CD14-positive monocyte (primary cell): ENCODE measurements at regions not wholly inside any gene's neighbourhood (a gene's known extent, or its start where the extent isn't known, plus 50 kb on each side); places are given as distances from the start of the nearest gene placed in this dataset.

Experiments
- DNase-seq, 3 donors: peaks; one replicate each; pipeline ENCODE4 v3.0.0-alpha.2; 2011 to 2022
- H2AFZ ChIP-seq: 2 replicates; pipeline ENCODE4 v1.6.0; 2012; ENCODE audit warnings: mild to moderate bottlenecking, low read depth, low read length, inconsistent platforms; ENCODE audit not compliant: insufficient read depth, poor library complexity, severe bottlenecking
- H3K27ac ChIP-seq, 2 donors: 1 replicate in 1 of 2; 2 replicates in 1 of 2; pipeline ENCODE4 v1.5.1; 2012 to 2013; ENCODE audit warnings: low read length in 2 of 2, control low read depth in 1 of 2, inconsistent platforms in 1 of 2, low read depth in 1 of 2, mild to moderate bottlenecking in 1 of 2
- H3K27me3 ChIP-seq, 2 donors: one replicate each; pipeline versions ENCODE4 v1.6.0 to v1.6.1; 2011 to 2013; ENCODE audit warnings: low read length in 2 of 2; ENCODE audit not compliant: control insufficient read depth in 2 of 2, insufficient read depth in 2 of 2
- H3K36me3 ChIP-seq, 2 donors: replicated peaks in 1 of 2; 1 replicate in 1 of 2; 2 replicates in 1 of 2; pipeline versions ENCODE4 v1.5.1 to v1.6.1; 2012 to 2013; ENCODE audit warnings: low read length in 2 of 2, control low read depth in 1 of 2, inconsistent platforms in 1 of 2, mild to moderate bottlenecking in 1 of 2; ENCODE audit not compliant: insufficient read depth in 2 of 2, control insufficient read depth in 1 of 2
- H3K4me1 ChIP-seq, 2 donors: 1 replicate in 1 of 2; 2 replicates in 1 of 2; pipeline versions ENCODE4 v1.5.1 to v1.6.1; 2012 to 2013; ENCODE audit warnings: low read length in 2 of 2, control low read depth in 1 of 2, inconsistent platforms in 1 of 2, mild to moderate bottlenecking in 1 of 2, moderate library complexity in 1 of 2; ENCODE audit not compliant: insufficient read depth in 2 of 2, control insufficient read depth in 1 of 2
- H3K4me2 ChIP-seq: replicated peaks from 2 replicates; pipeline ENCODE3; 2012; ENCODE audit warnings: low read length, moderate library complexity, mild to moderate bottlenecking; ENCODE audit not compliant: poor library complexity, severe bottlenecking; ENCODE audit errors: extremely low read depth
- H3K4me3 ChIP-seq, 3 experiments: fragments of 200-600 bp in 1 of 3; sonication (generic) in 1 of 3; replicated peaks in 1 of 3; 1 replicate in 2 of 3; 2 replicates in 1 of 3; pipeline ENCODE4 v1.5.1; 2011 to 2013; ENCODE audit warnings: low read length in 3 of 3, mild to moderate bottlenecking in 3 of 3, control low read depth in 2 of 3, low read depth in 2 of 3, inconsistent platforms in 1 of 3, moderate library complexity in 1 of 3
- H3K79me2 ChIP-seq: 2 replicates; pipeline ENCODE4 v1.6.0; 2012; ENCODE audit warnings: mild to moderate bottlenecking, control low read depth, inconsistent platforms, low read length, moderate library complexity; ENCODE audit not compliant: insufficient read depth
- H3K9ac ChIP-seq: 2 replicates; pipeline ENCODE4 v1.6.0; 2017; ENCODE audit warnings: low read length, mild to moderate bottlenecking; ENCODE audit not compliant: insufficient read depth, poor library complexity, severe bottlenecking
- H3K9me3 ChIP-seq, 2 donors: replicated peaks in 1 of 2; 1 replicate in 1 of 2; 2 replicates in 1 of 2; pipeline versions ENCODE4 v1.5.1 to v1.6.1; 2012 to 2013; ENCODE audit warnings: low read length in 2 of 2, control low read depth in 1 of 2; ENCODE audit not compliant: control insufficient read depth in 1 of 2, insufficient read depth in 1 of 2
- H4K20me1 ChIP-seq: 2 replicates; pipeline ENCODE4 v1.6.0; 2012; ENCODE audit warnings: mild to moderate bottlenecking, low read length, control low read depth, moderate library complexity; ENCODE audit not compliant: insufficient read depth
- H3K27ac Mint-ChIP-seq, 7 donors: one replicate each; pipeline ENCODE4 v1.8.0; 2020; ENCODE audit warnings: mild to moderate bottlenecking in 7 of 7, mixed read lengths in 7 of 7, moderate library complexity in 6 of 7, inconsistent platforms in 2 of 7
- H3K27me3 Mint-ChIP-seq, 3 donors: one replicate each; pipeline ENCODE4 v1.8.0; 2021 to 2022; ENCODE audit warnings: low read depth in 3 of 3, mild to moderate bottlenecking in 3 of 3, mixed read lengths in 3 of 3, moderate library complexity in 3 of 3, inconsistent platforms in 1 of 3
- H3K36me3 Mint-ChIP-seq, 2 donors: one replicate each; pipeline ENCODE4 v1.8.0; 2020; ENCODE audit warnings: mixed read lengths in 2 of 2, inconsistent platforms in 1 of 2, mild to moderate bottlenecking in 1 of 2
- H3K4me1 Mint-ChIP-seq: one replicate; pipeline ENCODE4 v1.8.0; 2020; ENCODE audit warnings: mild to moderate bottlenecking, mixed read lengths
- H3K4me3 Mint-ChIP-seq, 2 donors: one replicate each; pipeline ENCODE4 v1.8.0; 2020; ENCODE audit warnings: mild to moderate bottlenecking in 2 of 2, mixed read lengths in 2 of 2, moderate library complexity in 1 of 2
- H3K9me3 Mint-ChIP-seq, 7 donors: one replicate each; pipeline ENCODE4 v1.8.0; 2020 to 2022; ENCODE audit warnings: mixed read lengths in 7 of 7, mild to moderate bottlenecking in 6 of 7, moderate library complexity in 6 of 7, inconsistent platforms in 2 of 7
- WGBS: methylation state at CpG from one replicate; pipeline ENCODE4 v1.1.5; 2013; ENCODE audit warnings: missing lambda C conversion rate; ENCODE audit not compliant: insufficient coverage; 5-methylcytosine and 5-hydroxymethylcytosine counted together
- intact Hi-C, 2 donors: fragments of 100-400 bp; cut with micrococcal nuclease; formaldehyde crosslinking; loops; one replicate each; pipeline versions ENCODE4 v1.15.0 to v1.15.1; 2023
- TF ChIP-seq, protein P1 (sequence below): fragments of 200-600 bp; IDR thresholded peaks from one replicate; pipeline ENCODE4 v1.8.0; 2022; ENCODE audit warnings: antibody characterized with exemption, mild to moderate bottlenecking

DNA sequence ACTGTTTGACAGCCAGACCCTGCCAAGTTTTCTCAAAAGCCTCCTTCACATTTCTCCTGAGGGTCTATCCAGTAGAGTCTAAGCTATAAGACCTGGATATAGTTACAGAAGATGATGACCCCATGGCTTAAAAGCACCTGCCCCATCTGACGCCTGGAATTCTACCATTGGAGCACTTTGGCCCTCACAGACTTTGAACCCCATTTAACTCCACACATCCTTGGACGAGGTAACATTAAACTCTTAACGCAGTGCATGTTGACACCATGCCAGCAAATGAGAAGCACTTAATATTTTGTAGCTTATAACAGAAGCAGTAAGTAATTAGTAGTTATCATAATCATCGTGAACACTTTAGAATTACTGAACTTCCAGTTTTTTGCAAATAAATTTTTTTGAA is 61.9 kb upstream of the SMNDC1 start:
- no peak for DNase-seq
- H3K27me3 Mint-ChIP-seq = peaks cover 0 to 4% (median 0%) of the 10 kb centered on the region in 3 donors
- intact Hi-C loops = no loop called here
- no peak overlapping the region for H3K4me3 Mint-ChIP-seq
- Histone ChIP-seq H3K79me2 (no peaks in the 10 kb centered on the region), H3K9me3 (no peaks in the 10 kb centered on the region), H3K9ac (no peak overlapping the region), H2AFZ (no peak overlapping the region), H4K20me1 (no peaks in the 10 kb centered on the region), H3K4me1 (no peaks in the 10 kb centered on the region), H3K27ac (no peak overlapping the region), H3K4me2 (no peak overlapping the region), H3K36me3 (no peaks in the 10 kb centered on the region), H3K27me3 (no peaks in the 10 kb centered on the region), H3K4me3 (no peak overlapping the region)
- no peaks in the 10 kb centered on the region for H3K9me3 Mint-ChIP-seq
- peaks cover 5% of the 10 kb centered on the region for H3K4me1 Mint-ChIP-seq
- TF ChIP-seq, protein P1, sequence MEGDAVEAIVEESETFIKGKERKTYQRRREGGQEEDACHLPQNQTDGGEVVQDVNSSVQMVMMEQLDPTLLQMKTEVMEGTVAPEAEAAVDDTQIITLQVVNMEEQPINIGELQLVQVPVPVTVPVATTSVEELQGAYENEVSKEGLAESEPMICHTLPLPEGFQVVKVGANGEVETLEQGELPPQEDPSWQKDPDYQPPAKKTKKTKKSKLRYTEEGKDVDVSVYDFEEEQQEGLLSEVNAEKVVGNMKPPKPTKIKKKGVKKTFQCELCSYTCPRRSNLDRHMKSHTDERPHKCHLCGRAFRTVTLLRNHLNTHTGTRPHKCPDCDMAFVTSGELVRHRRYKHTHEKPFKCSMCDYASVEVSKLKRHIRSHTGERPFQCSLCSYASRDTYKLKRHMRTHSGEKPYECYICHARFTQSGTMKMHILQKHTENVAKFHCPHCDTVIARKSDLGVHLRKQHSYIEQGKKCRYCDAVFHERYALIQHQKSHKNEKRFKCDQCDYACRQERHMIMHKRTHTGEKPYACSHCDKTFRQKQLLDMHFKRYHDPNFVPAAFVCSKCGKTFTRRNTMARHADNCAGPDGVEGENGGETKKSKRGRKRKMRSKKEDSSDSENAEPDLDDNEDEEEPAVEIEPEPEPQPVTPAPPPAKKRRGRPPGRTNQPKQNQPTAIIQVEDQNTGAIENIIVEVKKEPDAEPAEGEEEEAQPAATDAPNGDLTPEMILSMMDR = no peak
- no CpG with 5 or more reads among the region's 4 CpGs for WGBS
- H3K36me3 Mint-ChIP-seq = no peaks in the 10 kb centered on the region
- H3K27ac Mint-ChIP-seq = no peak overlapping the region

DNA sequence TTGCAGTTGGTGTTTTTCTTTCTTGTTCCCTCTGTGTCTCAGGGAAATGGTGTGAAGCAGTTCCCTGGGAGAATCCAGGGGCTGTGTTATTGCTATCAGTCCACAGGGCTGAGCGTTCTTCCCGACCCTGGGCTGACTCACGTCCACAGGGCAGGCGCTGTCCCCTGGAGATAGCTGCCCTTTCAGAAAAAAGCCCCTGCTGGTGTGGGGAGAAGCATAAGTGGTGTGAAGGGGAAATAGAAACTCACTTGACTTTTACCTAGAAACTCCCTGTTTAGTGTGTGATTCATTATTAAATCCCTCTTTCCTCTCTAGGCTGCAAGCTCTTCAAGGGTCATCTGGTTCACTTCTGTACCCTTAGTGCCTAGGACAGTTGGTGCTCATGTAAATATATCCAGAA is 63.3 kb upstream of the SMNDC1 start:
- no peaks in the 10 kb centered on the region for H3K79me2 ChIP-seq
- no CpG with 5 or more reads among the region's 4 CpGs for WGBS
- intact Hi-C loops = no loop called here
- Mint-ChIP-seq H3K36me3 (no peaks in the 10 kb centered on the region), H3K4me1 (peaks cover 5% of the 10 kb centered on the region), H3K27ac (peak overlapping the region in 1 of 7 donors; percentile 42), H3K27me3 (peaks cover 0 to 4% (median 0%) of the 10 kb centered on the region in 3 donors), H3K4me3 (no peak overlapping the region), H3K9me3 (no peaks in the 10 kb centered on the region)
- no peak overlapping the region for H3K9ac ChIP-seq
- no peaks in the 10 kb centered on the region for H4K20me1 ChIP-seq
- H2AFZ ChIP-seq = peak overlapping the region; percentile 10
- H3K4me3 ChIP-seq = no peak overlapping the region
- H3K36me3 ChIP-seq = no peaks in the 10 kb centered on the region
- H3K4me2 ChIP-seq = no peak overlapping the region
- TF ChIP-seq, protein P1 = no peak
- no peaks in the 10 kb centered on the region for H3K27me3 ChIP-seq
- no peaks in the 10 kb centered on the region for H3K4me1 ChIP-seq
- H3K27ac ChIP-seq = no peak overlapping the region
- no peaks in the 10 kb centered on the region for H3K9me3 ChIP-seq
- DNase-seq = peak in 1 of 3 donors; percentile 32
